COLO668 (cell line): ENCODE measurements at regions not wholly inside any gene's neighbourhood (a gene's known extent, or its start where the extent isn't known, plus 50 kb on each side); places are given as distances from the start of the nearest gene placed in this dataset.

Experiments used
- DNase-seq: peaks from one replicate; lab custom pipeline; 2025; ENCODE audit not compliant: unreplicated experiment; lab: John Stamatoyannopoulos, UW

DNA sequence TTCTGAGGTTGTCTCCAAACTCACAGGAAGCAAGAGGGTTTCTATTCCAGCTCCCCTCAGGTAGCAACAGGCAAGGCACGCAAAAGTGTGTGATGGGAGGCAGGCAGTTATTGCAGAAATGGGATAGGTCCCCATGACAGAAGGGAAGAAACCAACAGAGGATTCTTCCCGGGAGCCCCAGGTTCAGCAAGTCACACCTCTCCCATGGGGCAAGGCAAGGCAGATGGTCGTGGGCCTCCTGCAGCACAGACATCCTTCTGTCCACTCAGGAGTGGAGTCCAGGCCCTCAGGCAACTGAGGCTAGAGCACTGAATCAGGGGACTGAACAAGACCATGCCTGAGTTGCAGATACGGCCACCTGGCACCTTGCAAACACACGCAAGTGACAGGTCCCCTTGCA is 424.9 kb upstream of the IRX4 start:
- DNase-seq = no peak

- no peak for DNase-seq
Observed at GRCh38 chr5:2306711-2307110, 424.0 kb upstream of the IRX4 start.

- no peak for DNase-seq
Observed at GRCh38 chr5:2303431-2304100, 420.8 kb upstream of the IRX4 start.

DNA sequence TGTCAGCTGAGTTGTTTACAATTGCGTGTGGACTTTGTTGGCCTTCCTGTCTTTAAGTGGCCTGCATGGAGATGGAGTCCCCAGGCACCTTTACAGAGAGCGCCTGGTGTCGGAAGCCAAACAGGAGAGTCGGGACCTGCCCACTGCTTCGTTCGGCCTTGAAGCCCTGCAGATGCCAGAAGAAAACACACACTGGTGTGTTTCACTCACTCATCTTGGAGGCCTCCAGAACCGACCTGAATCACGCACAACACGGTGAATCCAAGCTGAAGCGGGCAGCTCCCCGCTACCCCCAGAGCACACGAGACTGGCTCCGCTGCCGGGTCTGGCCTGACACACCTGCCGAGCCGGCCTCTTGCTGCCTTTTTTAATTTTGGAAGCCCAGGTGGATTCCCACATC is 419.4 kb upstream of the IRX4 start:
- DNase-seq = no peak

- DNase-seq = no peak
Observed at GRCh38 chr5:2300861-2301574, 418.3 kb upstream of the IRX4 start.

DNA sequence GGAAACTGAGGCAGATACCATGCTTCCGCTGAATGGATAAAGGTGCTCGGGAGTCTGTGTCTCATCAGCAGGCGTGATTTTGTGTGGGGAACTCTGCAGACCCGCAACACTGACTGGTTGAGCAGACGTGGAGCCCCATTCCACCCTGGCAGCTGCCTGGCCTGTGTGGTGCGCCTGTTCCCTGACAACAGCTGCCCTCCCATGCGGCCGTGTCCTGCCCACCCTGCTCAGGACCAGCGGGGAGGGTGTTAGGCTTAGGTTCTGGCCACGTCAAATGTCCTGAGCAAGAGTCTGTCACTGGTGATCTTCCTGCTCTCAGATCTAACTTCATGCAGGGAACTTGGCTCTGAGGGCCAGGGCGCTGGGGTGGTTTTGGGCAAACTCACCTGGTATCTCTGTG is 417.7 kb upstream of the IRX4 start:
- no peak for DNase-seq

DNA sequence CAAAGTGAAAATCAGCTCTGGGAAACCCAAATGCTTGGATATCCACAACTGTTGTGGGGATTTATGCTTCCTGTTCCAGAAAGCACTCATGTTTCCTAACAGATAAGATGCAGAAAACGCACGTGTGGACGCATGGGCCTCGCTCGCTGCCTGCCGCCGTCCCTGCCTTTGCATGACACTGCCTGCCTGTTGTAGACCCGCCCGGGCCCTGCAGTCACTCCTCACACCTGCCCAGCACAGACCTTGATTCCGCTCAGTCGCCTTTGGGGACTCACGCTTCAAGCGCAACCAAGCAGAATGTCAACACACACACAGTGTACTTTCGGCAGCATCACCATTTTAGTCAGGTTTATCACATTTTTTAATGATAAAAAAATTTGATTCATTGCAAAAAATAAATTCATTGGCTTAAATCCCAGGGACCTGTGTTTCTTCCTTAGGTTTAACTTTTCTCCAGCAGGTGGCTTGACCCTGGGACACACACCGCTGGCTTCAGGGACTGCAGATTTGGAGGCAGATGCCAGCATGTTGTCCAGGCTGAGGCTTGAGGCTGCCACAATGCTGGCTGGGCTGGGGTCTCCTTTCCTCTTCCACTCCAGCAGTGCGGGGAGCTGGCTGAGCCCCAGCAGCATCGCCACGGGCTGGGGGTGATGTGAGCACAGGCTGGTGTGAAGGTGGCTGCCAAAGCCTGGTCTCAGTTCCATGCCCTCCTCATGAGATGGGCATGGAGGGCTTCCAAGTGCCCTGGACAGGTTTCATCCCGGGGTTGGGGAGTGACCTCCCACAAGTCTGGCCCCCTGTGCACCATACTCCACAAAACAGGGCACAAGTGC is 416.9 kb upstream of the IRX4 start:
- DNase-seq = no peak

DNA sequence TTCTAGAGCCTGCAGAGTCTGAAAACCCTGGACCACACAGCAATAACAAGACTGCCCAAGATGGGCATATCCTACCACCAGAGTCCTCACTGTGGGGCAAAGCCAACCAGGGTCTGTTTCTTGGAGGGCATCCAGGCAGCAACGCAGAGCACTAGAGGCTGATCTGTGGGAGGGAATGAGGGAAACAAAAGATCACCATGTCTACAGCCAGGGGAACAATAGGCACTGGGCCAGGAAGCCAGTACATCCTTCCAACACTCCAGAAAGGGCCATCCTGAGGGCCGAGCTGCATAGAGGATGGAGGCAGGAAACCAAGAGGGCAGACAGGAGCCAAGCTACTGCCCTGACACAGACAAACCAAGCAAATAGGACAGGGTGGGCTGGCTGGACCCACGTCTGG is 416.1 kb upstream of the IRX4 start:
- no peak for DNase-seq

GRCh38 chr5:2297991-2298390 is 415.3 kb upstream of the IRX4 start:
- DNase-seq = no peak

DNA sequence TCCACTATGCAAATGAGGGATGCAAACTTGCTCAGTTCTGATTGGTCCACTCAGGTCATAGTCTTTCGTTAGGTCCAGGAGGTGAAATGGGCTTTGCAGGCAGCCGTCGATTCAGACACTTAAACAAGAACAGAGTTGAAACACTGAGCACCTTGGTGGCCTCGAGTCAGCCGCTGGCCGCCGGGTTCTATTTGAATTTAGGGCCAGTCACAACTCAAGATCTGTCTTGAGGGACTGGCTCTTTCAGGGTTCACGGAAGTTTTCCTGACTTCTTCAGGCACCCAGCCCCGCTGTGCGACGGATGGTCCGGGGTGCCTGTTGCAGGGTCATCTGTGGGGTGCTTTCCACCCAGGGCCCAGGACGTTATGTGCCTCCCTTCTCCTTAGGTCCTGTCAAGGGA is 412.8 kb upstream of the IRX4 start:
- DNase-seq = no peak

GRCh38 chr5:2293906-2294305 is 411.2 kb upstream of the IRX4 start:
- no peak for DNase-seq

DNA sequence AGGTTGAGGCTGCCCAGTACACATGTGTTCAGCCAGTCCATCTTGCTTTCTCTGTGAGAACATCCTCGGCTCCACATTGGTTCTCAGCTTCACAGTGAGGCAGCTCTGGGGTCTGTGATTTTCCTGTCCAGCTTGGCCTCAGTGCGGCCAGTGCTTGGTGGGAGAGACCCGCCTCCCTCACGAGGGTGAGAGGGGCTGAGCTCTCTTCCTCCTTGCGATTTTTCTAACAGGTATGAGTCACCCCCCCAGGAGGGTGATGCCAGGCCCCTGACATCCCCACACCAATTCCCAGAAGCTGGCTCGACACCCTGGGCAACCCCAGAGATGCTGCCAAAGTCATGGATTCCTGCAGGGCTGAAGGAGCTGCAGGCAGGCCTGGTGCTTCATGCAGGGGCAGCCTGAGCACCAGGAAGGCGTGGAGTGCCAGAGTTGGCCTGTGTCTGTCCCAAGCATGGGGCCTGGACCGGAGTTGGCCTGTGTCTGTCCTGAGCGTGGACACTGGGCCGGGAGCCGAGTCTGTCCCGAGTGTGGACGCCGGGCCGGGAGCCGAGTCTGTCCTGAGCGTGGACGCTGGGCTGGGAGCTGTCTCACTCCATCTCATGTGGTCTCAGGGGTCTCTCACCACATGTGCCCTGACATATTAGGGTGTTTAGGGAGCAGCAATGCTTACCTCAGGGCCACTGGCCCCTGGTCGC is 408.6 kb upstream of the IRX4 start:
- no peak for DNase-seq

DNA sequence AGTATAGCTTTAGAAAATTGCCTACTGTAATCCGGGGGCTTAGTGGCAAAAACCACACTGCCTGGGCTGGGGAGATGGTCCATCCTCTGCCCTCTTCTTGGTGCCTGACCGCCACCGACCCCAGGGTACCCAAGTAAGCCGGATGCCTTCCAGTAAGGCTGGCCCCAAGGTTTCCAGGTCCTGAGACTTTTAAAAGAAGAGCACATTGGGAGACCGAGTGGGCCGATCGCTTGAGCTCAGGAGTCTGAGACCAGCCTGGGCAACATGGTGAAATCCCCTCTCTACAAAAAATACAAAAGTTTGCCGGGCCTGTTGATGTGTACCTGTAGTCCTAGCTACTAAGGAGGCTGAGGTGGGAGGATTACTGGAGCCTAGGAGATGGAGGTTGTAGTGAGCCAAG is 406.7 kb upstream of the IRX4 start:
- no peak for DNase-seq

DNA sequence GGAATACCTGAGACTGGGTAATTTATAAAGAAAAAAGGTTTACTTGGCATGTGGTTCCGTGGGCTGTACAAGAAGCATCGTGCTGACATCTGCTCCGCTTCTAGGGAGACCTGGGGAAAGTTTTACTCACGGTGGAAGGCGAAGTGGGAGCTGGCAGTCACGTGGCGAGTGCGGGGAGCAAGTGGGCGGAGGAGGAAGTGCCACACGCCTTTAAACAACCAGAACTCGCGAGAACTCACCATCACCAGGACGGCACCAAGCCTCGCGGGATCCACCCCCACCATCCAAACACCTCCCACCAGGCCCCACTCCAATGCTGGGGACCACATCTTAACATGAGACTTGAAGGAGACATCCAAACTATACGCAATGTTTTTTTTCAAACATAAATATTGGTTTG is 406.2 kb upstream of the IRX4 start:
- DNase-seq = no peak

DNA sequence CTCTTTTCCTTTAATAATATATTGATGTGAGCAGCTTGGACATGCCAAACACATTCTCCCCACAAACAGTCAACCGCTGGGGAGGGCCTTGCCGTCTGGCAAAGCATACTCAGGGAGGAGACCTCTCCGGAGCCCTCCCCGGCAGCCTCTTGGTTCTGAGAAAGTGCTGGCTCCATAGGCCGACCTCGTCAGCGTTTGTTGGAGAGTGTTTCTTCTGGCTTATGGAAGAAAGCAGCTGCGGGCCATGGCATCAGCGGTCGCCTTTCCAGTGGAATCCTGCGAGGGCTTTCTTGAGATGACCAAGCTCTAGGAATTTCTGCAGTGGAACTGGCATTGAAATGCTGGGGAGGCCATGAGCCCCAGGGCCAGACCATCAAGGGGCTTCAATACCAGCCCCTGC is 405.7 kb upstream of the IRX4 start:
- no peak for DNase-seq

GRCh38 chr5:2286250-2286649 is 403.5 kb upstream of the IRX4 start:
- no peak for DNase-seq

- DNase-seq = no peak
Observed at GRCh38 chr5:2284678-2285077, 402.0 kb upstream of the IRX4 start.

- DNase-seq = no peak
Observed at GRCh38 chr5:2283481-2284045, 400.8 kb upstream of the IRX4 start.

- no peak for DNase-seq
Observed at GRCh38 chr5:2282893-2283292, 400.2 kb upstream of the IRX4 start.

DNA sequence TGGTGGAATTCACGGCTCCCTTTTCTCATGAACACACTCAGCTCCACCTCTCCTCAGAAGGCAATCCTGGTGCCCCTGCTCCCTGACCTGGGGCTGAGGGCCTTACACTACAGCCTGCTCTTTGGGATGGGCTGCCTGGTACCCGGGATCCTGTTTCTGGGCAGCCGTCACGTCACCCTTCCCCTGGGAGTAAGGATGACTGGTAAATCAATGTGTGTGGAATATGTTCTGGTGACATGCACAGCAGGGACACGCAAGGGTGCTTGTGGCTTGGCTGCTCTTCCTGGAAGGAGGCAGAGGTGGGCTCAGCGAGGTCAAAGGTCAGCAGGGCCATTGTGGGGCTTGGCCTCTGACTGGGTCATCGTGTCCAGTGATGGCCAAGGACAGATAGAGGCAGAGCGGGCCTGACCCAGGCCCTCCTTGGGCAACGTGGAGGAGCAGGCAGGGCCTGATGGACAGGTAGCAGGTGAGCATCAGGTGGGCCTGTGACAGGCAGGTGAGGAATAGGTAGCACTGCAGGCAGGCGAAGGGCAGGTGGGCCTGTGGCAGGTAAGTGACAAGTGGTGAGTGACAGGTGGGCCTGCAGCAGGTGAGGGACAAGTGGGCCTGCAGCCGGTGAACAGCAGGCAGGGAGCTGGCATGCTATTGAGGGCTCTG is 399.4 kb upstream of the IRX4 start:
- no peak for DNase-seq

GRCh38 chr5:2281446-2281845 is 398.7 kb upstream of the IRX4 start:
- no peak for DNase-seq
